HEK293 (cell line): ENCODE measurements at regions not wholly inside any gene's neighbourhood (a gene's known extent, or its start where the extent isn't known, plus 50 kb on each side); places are given as distances from the start of the nearest gene placed in this dataset.

Source experiments
- KLF7 ChIP-seq: fragments of 450-650 bp; formaldehyde crosslinking; IDR thresholded peaks from 2 replicates; pipeline ENCODE4 v1.5.1; 2016; ENCODE audit warnings: missing biosample characterization, missing genetic modification characterization, borderline replicate concordance
- MEIS1 ChIP-seq: sonication (generic); formaldehyde crosslinking; IDR thresholded peaks from 2 replicates; pipeline ENCODE4 v1.8.1; 2022; ENCODE audit warnings: missing genetic modification reagents, mild to moderate bottlenecking, borderline replicate concordance
- PBX3 ChIP-seq: sonication (generic); formaldehyde crosslinking; IDR thresholded peaks from 2 replicates; pipeline ENCODE4 v1.8.1; 2022; ENCODE audit warnings: mild to moderate bottlenecking, moderate library complexity, missing genetic modification reagents
- PRDM10 ChIP-seq: fragments of 450-650 bp; formaldehyde crosslinking; IDR thresholded peaks from 2 replicates; pipeline ENCODE4 v1.5.1; 2016; ENCODE audit warnings: missing biosample characterization, missing genetic modification characterization
- PRDM4 ChIP-seq: fragments of 450-650 bp; formaldehyde crosslinking; IDR thresholded peaks from 2 replicates; pipeline ENCODE4 v1.5.1; 2017; ENCODE audit warnings: missing biosample characterization, missing genetic modification characterization
- ZFP69B ChIP-seq: fragments of 450-650 bp; formaldehyde crosslinking; IDR thresholded peaks from 2 replicates; pipeline ENCODE4 v1.5.1; 2016; ENCODE audit warnings: missing biosample characterization, missing genetic modification characterization
- ZNF10 ChIP-seq: fragments of 450-650 bp; formaldehyde crosslinking; IDR thresholded peaks from 2 replicates; pipeline ENCODE4 v1.5.1; 2017; ENCODE audit warnings: missing biosample characterization, missing genetic modification characterization
- ZNF112 ChIP-seq: fragments of 450-650 bp; formaldehyde crosslinking; IDR thresholded peaks from 2 replicates; pipeline ENCODE4 v1.5.0; 2017; ENCODE audit warnings: missing biosample characterization, missing genetic modification characterization
- ZNF202 ChIP-seq: fragments of 450-650 bp; formaldehyde crosslinking; IDR thresholded peaks from 2 replicates; pipeline ENCODE4 v1.5.1; 2016; ENCODE audit warnings: missing biosample characterization, missing genetic modification characterization, borderline replicate concordance
- ZNF223 ChIP-seq: fragments of 450-650 bp; formaldehyde crosslinking; IDR thresholded peaks from 2 replicates; pipeline ENCODE4 v1.5.1; 2016; ENCODE audit warnings: missing biosample characterization, missing genetic modification characterization
- ZNF280D ChIP-seq: fragments of 450-650 bp; formaldehyde crosslinking; IDR thresholded peaks from 2 replicates; pipeline ENCODE4 v1.5.1; 2016; ENCODE audit warnings: missing biosample characterization, missing genetic modification characterization
- ZNF292 ChIP-seq: fragments of 450-650 bp; formaldehyde crosslinking; IDR thresholded peaks from 2 replicates; pipeline ENCODE4 v1.5.1; 2016; ENCODE audit warnings: low read depth, missing biosample characterization, missing genetic modification characterization, borderline replicate concordance
- ZNF324 ChIP-seq: fragments of 450-650 bp; formaldehyde crosslinking; IDR thresholded peaks from 2 replicates; pipeline ENCODE4 v1.5.1; 2016; ENCODE audit warnings: missing biosample characterization, missing genetic modification characterization
- ZNF501 ChIP-seq: fragments of 450-650 bp; formaldehyde crosslinking; IDR thresholded peaks from 2 replicates; pipeline ENCODE4 v1.5.1; 2016; ENCODE audit warnings: missing biosample characterization, missing genetic modification characterization
- ZNF670 ChIP-seq: fragments of 450-650 bp; formaldehyde crosslinking; IDR thresholded peaks from 2 replicates; pipeline ENCODE4 v1.5.1; 2016; ENCODE audit warnings: missing biosample characterization, missing genetic modification characterization, low read depth
- ZNF701 ChIP-seq: fragments of 450-650 bp; formaldehyde crosslinking; IDR thresholded peaks from 2 replicates; pipeline ENCODE4 v1.5.1; 2016; ENCODE audit warnings: missing biosample characterization, missing genetic modification characterization
- ZNF704 ChIP-seq: fragments of 450-650 bp; formaldehyde crosslinking; IDR thresholded peaks from 2 replicates; pipeline ENCODE4 v1.5.1; 2016; ENCODE audit warnings: missing biosample characterization, missing genetic modification characterization
- TF ChIP-seq, protein P1 (sequence below): fragments of 450-650 bp; formaldehyde crosslinking; IDR thresholded peaks from 2 replicates; pipeline ENCODE4 v1.5.1; 2017; ENCODE audit warnings: missing biosample characterization, missing genetic modification characterization
- TF ChIP-seq, protein P2 (sequence below): fragments of 450-650 bp; formaldehyde crosslinking; optimal IDR thresholded peaks from 2 replicates; pipeline ENCODE3; 2016; ENCODE audit warnings: missing biosample characterization, mild to moderate bottlenecking, missing genetic modification characterization
- TF ChIP-seq, protein P3 (sequence below): fragments of 450-650 bp; formaldehyde crosslinking; IDR thresholded peaks from 2 replicates; pipeline ENCODE4 v1.5.1; 2017; ENCODE audit warnings: missing biosample characterization, mild to moderate bottlenecking, missing genetic modification characterization, moderate library complexity
- TF ChIP-seq, protein P4 (sequence below): fragments of 450-650 bp; formaldehyde crosslinking; IDR thresholded peaks from 2 replicates; pipeline ENCODE4 v1.5.1; 2016; ENCODE audit warnings: missing biosample characterization, missing genetic modification characterization

DNA sequence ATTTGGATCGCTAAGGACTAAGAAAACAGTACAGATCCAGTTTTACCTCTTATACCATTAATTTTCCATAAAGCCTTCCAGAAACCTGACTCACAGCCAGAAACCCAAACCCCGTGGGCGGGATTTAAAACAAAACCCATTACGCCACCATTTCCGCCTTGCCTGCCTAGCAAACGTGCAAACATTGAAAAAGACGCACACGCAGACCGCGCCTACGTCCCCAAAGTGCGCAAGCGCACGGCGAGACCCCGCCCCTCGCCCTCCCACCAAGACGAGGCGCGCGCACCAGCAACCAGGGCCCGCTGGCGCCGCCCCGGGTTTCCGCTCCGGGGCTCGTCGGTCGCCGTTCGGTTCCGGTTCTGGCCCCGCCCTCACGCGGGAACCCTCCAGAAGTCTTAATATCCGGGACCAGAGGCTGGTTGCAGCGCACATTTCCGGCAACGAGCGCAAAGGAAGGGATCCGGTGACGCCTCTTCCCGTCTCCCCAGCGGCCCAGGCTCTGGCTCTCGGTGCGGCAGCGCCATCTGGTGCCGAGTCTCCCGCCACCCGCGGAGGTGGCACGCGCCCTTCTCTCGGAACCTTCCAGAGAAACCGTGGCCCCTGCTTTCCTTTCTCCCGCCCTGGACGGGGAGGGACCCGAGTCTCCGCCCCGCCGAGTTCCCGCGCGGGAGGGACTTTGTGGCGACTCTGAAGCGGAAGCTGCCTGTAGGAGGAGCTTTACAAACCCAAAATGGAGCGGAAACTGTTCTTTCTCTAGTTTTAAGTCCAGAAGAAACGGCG lies 256.9 kb upstream of the STARD13 start (continued):
- TF ChIP-seq, protein P1, sequence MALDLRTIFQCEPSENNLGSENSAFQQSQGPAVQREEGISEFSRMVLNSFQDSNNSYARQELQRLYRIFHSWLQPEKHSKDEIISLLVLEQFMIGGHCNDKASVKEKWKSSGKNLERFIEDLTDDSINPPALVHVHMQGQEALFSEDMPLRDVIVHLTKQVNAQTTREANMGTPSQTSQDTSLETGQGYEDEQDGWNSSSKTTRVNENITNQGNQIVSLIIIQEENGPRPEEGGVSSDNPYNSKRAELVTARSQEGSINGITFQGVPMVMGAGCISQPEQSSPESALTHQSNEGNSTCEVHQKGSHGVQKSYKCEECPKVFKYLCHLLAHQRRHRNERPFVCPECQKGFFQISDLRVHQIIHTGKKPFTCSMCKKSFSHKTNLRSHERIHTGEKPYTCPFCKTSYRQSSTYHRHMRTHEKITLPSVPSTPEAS (tag by site-specific recombination) = peak; percentile 48; the same call in 1 of the 2 replicates
- TF ChIP-seq PRDM10 = peak; percentile 53; the same call in 1 of the 2 replicates
- TF ChIP-seq, protein P2, sequence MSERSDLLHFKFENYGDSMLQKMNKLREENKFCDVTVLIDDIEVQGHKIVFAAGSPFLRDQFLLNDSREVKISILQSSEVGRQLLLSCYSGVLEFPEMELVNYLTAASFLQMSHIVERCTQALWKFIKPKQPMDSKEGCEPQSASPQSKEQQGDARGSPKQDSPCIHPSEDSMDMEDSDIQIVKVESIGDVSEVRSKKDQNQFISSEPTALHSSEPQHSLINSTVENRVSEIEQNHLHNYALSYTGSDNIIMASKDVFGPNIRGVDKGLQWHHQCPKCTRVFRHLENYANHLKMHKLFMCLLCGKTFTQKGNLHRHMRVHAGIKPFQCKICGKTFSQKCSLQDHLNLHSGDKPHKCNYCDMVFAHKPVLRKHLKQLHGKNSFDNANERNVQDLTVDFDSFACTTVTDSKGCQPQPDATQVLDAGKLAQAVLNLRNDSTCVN (tag by site-specific recombination) = peak; percentile 94
- TF ChIP-seq ZNF280D = no peak
- TF ChIP-seq ZNF501 (tag by site-specific recombination) = peak; percentile 89; the same call in 1 of the 2 replicates
- TF ChIP-seq, protein P3, sequence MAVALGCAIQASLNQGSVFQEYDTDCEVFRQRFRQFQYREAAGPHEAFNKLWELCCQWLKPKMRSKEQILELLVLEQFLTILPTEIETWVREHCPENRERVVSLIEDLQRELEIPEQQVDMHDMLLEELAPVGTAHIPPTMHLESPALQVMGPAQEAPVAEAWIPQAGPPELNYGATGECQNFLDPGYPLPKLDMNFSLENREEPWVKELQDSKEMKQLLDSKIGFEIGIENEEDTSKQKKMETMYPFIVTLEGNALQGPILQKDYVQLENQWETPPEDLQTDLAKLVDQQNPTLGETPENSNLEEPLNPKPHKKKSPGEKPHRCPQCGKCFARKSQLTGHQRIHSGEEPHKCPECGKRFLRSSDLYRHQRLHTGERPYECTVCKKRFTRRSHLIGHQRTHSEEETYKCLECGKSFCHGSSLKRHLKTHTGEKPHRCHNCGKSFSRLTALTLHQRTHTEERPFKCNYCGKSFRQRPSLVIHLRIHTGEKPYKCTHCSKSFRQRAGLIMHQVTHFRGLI (tag by site-specific recombination) = peak; percentile 42; the same call in 1 of the 2 replicates
- peak; percentile 83 for TF ChIP-seq KLF7 (tag by site-specific recombination)
- no peak for TF ChIP-seq ZNF670
- TF ChIP-seq PRDM4 = peak; percentile 73
- TF ChIP-seq ZFP69B (tag by site-specific recombination) = peak; percentile 76
- no peak for TF ChIP-seq ZNF202 (tag by site-specific recombination)
- peak; percentile 97 for TF ChIP-seq ZNF324 (tag by site-specific recombination)
- no peak for TF ChIP-seq ZNF112 (tag by site-specific recombination)
- TF ChIP-seq ZNF704 (tag by site-specific recombination) = no peak
- no peak; the same call in 1 of the 2 replicates for TF ChIP-seq PBX3 (CRISPR knock-in tag)
- TF ChIP-seq ZNF292 (tag by site-specific recombination) = no peak
- TF ChIP-seq ZNF223 (tag by site-specific recombination) = no peak
- peak; percentile 64 for TF ChIP-seq ZNF10 (tag by site-specific recombination)
- TF ChIP-seq, protein P4, sequence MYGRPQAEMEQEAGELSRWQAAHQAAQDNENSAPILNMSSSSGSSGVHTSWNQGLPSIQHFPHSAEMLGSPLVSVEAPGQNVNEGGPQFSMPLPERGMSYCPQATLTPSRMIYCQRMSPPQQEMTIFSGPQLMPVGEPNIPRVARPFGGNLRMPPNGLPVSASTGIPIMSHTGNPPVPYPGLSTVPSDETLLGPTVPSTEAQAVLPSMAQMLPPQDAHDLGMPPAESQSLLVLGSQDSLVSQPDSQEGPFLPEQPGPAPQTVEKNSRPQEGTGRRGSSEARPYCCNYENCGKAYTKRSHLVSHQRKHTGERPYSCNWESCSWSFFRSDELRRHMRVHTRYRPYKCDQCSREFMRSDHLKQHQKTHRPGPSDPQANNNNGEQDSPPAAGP (tag by site-specific recombination) = peak; percentile 77
- no peak for TF ChIP-seq MEIS1 (CRISPR knock-in tag)
- no peak for TF ChIP-seq ZNF701 (tag by site-specific recombination)
